ENCODE measurements at regions not wholly inside any gene's neighbourhood (a gene's known extent, or its start where the extent isn't known, plus 50 kb on each side); places are given as distances from the start of the nearest gene placed in this dataset.
"Not testable (repeated sequence)": the region's sequence is repeated elsewhere in the genome, so short reads cannot be mapped to it uniquely, and the experiment has no call there.

GRCh38 chr12:82634495-82635258 is 52.0 kb upstream of the TMTC2 start:
- not testable (repeated sequence) for DNase-seq

GRCh38 chr12:82635263-82635662 is 51.4 kb upstream of the TMTC2 start:
- no peak for DNase-seq
